Ovary (tissue), 3 donors: ENCODE measurements at regions not wholly inside any gene's neighbourhood (a gene's known extent, or its start where the extent isn't known, plus 50 kb on each side); places are given as distances from the start of the nearest gene placed in this dataset.
"Not testable (repeated sequence)": the region's sequence is repeated elsewhere in the genome, so short reads cannot be mapped to it uniquely, and the experiment has no call there.

Experiments used
- CTCF ChIP-seq, 3 donors: fragments of 450-650 bp in 2 of 3; fragments of 200-600 bp in 1 of 3; IDR thresholded peaks; one replicate each; pipeline versions ENCODE4 v1.5.1 to v1.8.0; 2016 to 2022; ENCODE audit warnings: antibody characterized with exemption in 3 of 3, mild to moderate bottlenecking in 1 of 3
- EP300 ChIP-seq: sonication (generic); formaldehyde crosslinking; IDR thresholded peaks from one replicate; pipeline ENCODE4 v1.6.1; 2017; ENCODE audit warnings: antibody characterized with exemption
- POLR2A ChIP-seq: fragments of 450-650 bp; IDR thresholded peaks from one replicate; pipeline ENCODE4 v1.6.1; 2017; ENCODE audit warnings: antibody characterized with exemption, mild to moderate bottlenecking, moderate library complexity
- donor health status: DM: no; HTN: no; CAD: no.

DNA sequence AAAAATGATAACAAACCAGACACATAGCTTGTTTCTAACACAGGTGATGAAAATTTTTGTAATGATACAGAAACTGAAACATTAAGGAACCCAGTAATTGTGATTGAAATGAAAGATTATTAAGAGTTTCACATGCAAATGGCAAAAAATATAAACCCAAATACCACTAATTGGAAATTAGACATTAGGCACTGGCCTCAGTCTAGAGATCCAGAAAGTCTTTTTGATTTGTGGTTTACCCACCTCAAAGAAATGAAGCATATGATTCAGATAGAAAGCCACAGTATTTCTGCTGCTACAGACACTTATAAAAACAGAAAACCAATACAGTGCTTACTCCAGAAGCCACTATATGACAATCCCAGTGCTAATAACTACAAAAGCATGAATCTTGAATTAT, 83.7 kb upstream of the ZNF519 start:
- not testable (repeated sequence) for TF ChIP-seq POLR2A; CTCF (IDR thresholded peaks at IDR 0.05); EP300
